Neural cell (in vitro differentiated cells): ENCODE measurements at regions not wholly inside any gene's neighbourhood (a gene's known extent, or its start where the extent isn't known, plus 50 kb on each side); places are given as distances from the start of the nearest gene placed in this dataset.

Source experiments
- H2AFZ ChIP-seq: fragments of 200-600, 300-800 bp; sonication (generic), shearing (Covaris generic); 2 replicates; pipeline ENCODE4 v1.6.0; 2014; ENCODE audit warnings: low read depth, mild to moderate bottlenecking, antibody characterized with exemption, low read length, moderate library complexity
- H3F3A ChIP-seq: fragments of 200-600 bp; shearing (Covaris generic); 2 replicates; pipeline ENCODE4 v1.6.1; 2016; ENCODE audit warnings: mild to moderate bottlenecking, moderate library complexity, mixed read lengths, antibody characterized with exemption, low read length; ENCODE audit not compliant: insufficient read depth, poor library complexity, severe bottlenecking
- H3K27ac ChIP-seq: fragments of 200-600, 300-800 bp; sonication (generic), shearing (Covaris generic); 2 replicates; pipeline ENCODE4 v1.5.1; 2014; ENCODE audit warnings: mild to moderate bottlenecking, low read length, moderate library complexity
- H3K27me3 ChIP-seq: fragments of 300-800, 200-600 bp; sonication (generic), shearing (Covaris generic); 2 replicates; pipeline ENCODE4 v1.6.0; 2014; ENCODE audit warnings: mild to moderate bottlenecking, low read depth, low read length, moderate library complexity; ENCODE audit not compliant: insufficient read depth
- H3K36me3 ChIP-seq: fragments of 300-800, 200-600 bp; sonication (generic), shearing (Covaris generic); 2 replicates; pipeline ENCODE4 v1.5.1; 2014; ENCODE audit warnings: mild to moderate bottlenecking, antibody characterized with exemption, low read length, moderate library complexity; ENCODE audit not compliant: insufficient read depth
- H3K4me2 ChIP-seq: fragments of 300-800, 200-600 bp; sonication (generic), shearing (Covaris generic); 2 replicates; pipeline ENCODE4 v1.6.0; 2014; ENCODE audit warnings: mild to moderate bottlenecking, low read length
- H3K4me3 ChIP-seq: fragments of 300-800, 200-600 bp; sonication (generic), shearing (Covaris generic); 2 replicates; pipeline ENCODE4 v1.5.1; 2014; ENCODE audit warnings: mild to moderate bottlenecking, low read length, moderate library complexity
- H3K79me2 ChIP-seq: fragments of 200-600 bp; shearing (Covaris generic); replicated peaks from 2 replicates; pipeline ENCODE4 v1.6.0; 2014; ENCODE audit warnings: mild to moderate bottlenecking, low read length, moderate library complexity; ENCODE audit not compliant: insufficient read depth
- H3K9ac ChIP-seq: fragments of 300-800, 200-600 bp; sonication (generic), shearing (Covaris generic); 2 replicates; pipeline ENCODE4 v1.6.1; 2016; ENCODE audit warnings: mild to moderate bottlenecking, low read length, mixed read lengths
- H3K9me2 ChIP-seq: fragments of 200-600 bp; shearing (Covaris generic); 2 replicates; pipeline ENCODE4 v1.6.1; 2016; ENCODE audit warnings: mild to moderate bottlenecking, low read length, mixed read lengths; ENCODE audit not compliant: insufficient read depth
- H3K9me3 ChIP-seq: fragments of 200-600, 300-800 bp; sonication (generic), shearing (Covaris generic); 2 replicates; pipeline ENCODE4 v1.6.1; 2016; ENCODE audit warnings: mild to moderate bottlenecking, mixed run types, low read length, moderate library complexity, mixed read lengths
- H4K20me1 ChIP-seq: fragments of 200-600 bp; shearing (Covaris generic); 2 replicates; pipeline ENCODE4 v1.6.1; 2016; ENCODE audit warnings: mild to moderate bottlenecking, mixed run types; ENCODE audit not compliant: insufficient read depth
- CTCF ChIP-seq: fragments of 450-650 bp; IDR thresholded peaks from 2 replicates; pipeline ENCODE4 v1.5.1; 2014; ENCODE audit warnings: antibody characterized with exemption, mild to moderate bottlenecking, moderate library complexity; ENCODE audit not compliant: poor library complexity, severe bottlenecking
- EP300 ChIP-seq: fragments of 450-650 bp; conservative IDR thresholded peaks from 2 replicates; pipeline ENCODE4 v1.6.1; 2014; ENCODE audit warnings: antibody characterized with exemption, mild to moderate bottlenecking, moderate library complexity; ENCODE audit not compliant: poor library complexity, severe bottlenecking
- EZH2 ChIP-seq: fragments of 200-600, 300-800 bp; shearing (Covaris generic), sonication (generic); IDR thresholded peaks from 2 replicates; pipeline ENCODE4 v1.6.1; 2014; ENCODE audit warnings: antibody characterized with exemption, low read length, borderline replicate concordance, mild to moderate bottlenecking; ENCODE audit not compliant: insufficient read depth, poor library complexity, severe bottlenecking
- MXI1 ChIP-seq: fragments of 450-650 bp; conservative IDR thresholded peaks from 2 replicates; pipeline ENCODE4 v1.6.1; 2014; ENCODE audit warnings: antibody characterized with exemption, mild to moderate bottlenecking; ENCODE audit not compliant: poor library complexity, severe bottlenecking
- POLR2AphosphoS5 ChIP-seq: IDR thresholded peaks from 2 replicates; pipeline ENCODE4 v1.6.1; 2012
- RAD21 ChIP-seq: fragments of 450-650 bp; conservative IDR thresholded peaks from 2 replicates; pipeline ENCODE4 v1.6.1; 2014; ENCODE audit warnings: antibody characterized with exemption, mild to moderate bottlenecking, moderate library complexity
- REST ChIP-seq: IDR thresholded peaks from 2 replicates; pipeline ENCODE4 v1.6.1; 2012; ENCODE audit warnings: borderline replicate concordance
- SMC3 ChIP-seq: fragments of 450-650 bp; conservative IDR thresholded peaks from 2 replicates; pipeline ENCODE4 v1.6.1; 2014; ENCODE audit warnings: antibody characterized with exemption, mild to moderate bottlenecking, moderate library complexity; ENCODE audit not compliant: poor library complexity
- TAF1 ChIP-seq: IDR thresholded peaks from 2 replicates; pipeline ENCODE4 v1.6.1; 2012; ENCODE audit warnings: low read depth

GRCh38 chr15:94164971-94165370, 66.4 kb upstream of the MCTP2 start:
- TF ChIP-seq EP300, result no peak
- no peak for TF ChIP-seq CTCF
- no peak for TF ChIP-seq TAF1
- no peak for TF ChIP-seq REST
- TF ChIP-seq SMC3, result no peak
- no peak for TF ChIP-seq MXI1
- no peak for TF ChIP-seq RAD21
- TF ChIP-seq EZH2, result no peak
- H3K9me3 ChIP-seq, result no peaks in the 10 kb centered on the region
- no peaks in the 10 kb centered on the region for H3F3A ChIP-seq
- H3K36me3 ChIP-seq, result no peaks in the 10 kb centered on the region
- no peak overlapping the region for H3K27ac ChIP-seq
- H3K9me2 ChIP-seq, result no peaks in the 10 kb centered on the region
- no peak overlapping the region for H2AFZ ChIP-seq
- H3K79me2 ChIP-seq, result no peaks in the 10 kb centered on the region
- H3K9ac ChIP-seq, result no peak overlapping the region
- no peaks in the 10 kb centered on the region for H4K20me1 ChIP-seq
- H3K4me3 ChIP-seq, result no peak overlapping the region
- H3K4me2 ChIP-seq, result no peak overlapping the region
- H3K27me3 ChIP-seq, result no peaks in the 10 kb centered on the region

GRCh38 chr15:94164202-94164807, 67.1 kb upstream of the MCTP2 start:
- Histone ChIP-seq H3K9me2 (no peaks in the 10 kb centered on the region), H3K9me3 (no peaks in the 10 kb centered on the region), H3K4me2 (no peak overlapping the region), H2AFZ (no peak overlapping the region), H3F3A (no peaks in the 10 kb centered on the region), H3K9ac (no peak overlapping the region), H3K27ac (no peak overlapping the region), H3K79me2 (no peaks in the 10 kb centered on the region), H4K20me1 (no peaks in the 10 kb centered on the region), H3K27me3 (no peaks in the 10 kb centered on the region), H3K36me3 (no peaks in the 10 kb centered on the region), H3K4me3 (no peak overlapping the region)
- TF ChIP-seq REST (no peak), CTCF (peak; percentile 84), EP300 (no peak), POLR2AphosphoS5 (no peak), TAF1 (no peak), MXI1 (no peak), EZH2 (no peak), RAD21 (peak; percentile 85), SMC3 (peak; percentile 85)
